Astrocyte of the hippocampus (primary cell): ENCODE measurements at regions not wholly inside any gene's neighbourhood (a gene's known extent, or its start where the extent isn't known, plus 50 kb on each side); places are given as distances from the start of the nearest gene placed in this dataset.
"Not testable (repeated sequence)": the region's sequence is repeated elsewhere in the genome, so short reads cannot be mapped to it uniquely, and the experiment has no call there.

Experiments
- DNase-seq: peaks from one replicate; pipeline ENCODE4 v3.0.0; 2011; ENCODE audit warnings: low read depth, low spot score

DNA sequence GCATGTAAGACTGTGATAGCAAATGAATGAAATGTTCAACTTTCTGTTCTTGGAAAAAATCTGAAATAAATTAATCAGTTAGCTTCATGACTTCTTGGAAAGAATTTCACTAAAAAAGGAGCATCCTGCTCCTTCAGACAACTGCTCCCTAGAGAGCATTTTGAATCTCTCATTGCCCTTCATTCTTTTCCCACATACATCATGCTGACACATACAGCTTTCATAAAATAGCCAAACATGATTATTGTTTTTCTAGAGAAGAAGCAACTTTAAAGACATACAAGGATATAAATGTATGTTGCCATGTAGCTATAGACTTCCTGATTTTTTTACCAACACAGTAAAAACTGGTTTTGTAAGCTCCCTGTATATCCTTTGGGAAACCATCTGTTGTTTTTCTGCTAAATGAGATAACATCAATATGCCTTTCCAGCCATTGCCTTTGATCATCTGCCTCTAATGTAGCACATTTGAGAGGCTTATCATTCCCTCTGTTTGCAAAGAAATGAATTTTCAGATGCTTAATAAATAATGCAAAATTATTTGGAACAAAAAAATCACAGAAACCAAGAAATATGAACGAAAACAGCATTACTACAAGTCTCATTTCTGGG is 248.2 kb upstream of the GPR149 start:
- DNase-seq: no peak

DNA sequence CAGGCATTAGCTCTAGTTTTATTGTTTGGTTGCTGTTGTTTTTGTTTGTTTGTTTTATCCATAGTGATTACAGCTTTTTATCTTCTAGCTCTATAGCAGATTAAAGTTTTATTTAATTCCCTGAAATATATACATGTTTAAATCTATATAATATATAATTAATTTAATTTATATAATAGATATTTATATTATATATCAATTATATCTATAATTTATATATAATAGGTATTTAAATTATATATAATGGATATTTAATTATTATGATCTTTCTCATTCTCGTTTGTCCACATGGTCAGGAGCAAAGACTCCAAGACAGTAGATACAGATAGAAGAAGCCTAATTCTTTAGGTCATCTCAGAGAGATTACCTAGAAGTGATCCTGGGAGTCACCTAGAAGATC is 238.8 kb upstream of the GPR149 start:
- DNase-seq: no peak

GRCh38 chr3:154668187-154668586 is 238.2 kb upstream of the GPR149 start:
- no peak for DNase-seq

DNA sequence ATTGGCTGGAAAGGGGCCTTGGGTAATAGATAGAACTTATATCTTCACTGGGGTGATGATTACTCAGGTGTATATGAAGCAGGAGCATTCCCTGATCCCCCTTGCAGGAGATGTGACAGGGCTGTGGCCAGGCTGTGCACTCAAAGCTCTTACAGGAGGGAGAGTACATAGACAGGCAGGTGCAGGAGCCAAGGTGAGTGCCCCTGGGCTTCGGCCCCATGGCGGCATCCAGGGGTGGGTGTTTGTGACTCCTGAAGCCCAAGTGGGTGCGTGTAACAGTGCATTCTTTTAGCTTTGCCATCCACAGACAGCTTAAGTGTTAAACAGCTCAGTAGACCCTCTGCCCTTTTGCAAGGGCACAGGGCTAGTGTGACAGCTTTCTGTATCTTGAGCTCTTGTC is 236.6 kb upstream of the GPR149 start:
- DNase-seq: no peak

DNA sequence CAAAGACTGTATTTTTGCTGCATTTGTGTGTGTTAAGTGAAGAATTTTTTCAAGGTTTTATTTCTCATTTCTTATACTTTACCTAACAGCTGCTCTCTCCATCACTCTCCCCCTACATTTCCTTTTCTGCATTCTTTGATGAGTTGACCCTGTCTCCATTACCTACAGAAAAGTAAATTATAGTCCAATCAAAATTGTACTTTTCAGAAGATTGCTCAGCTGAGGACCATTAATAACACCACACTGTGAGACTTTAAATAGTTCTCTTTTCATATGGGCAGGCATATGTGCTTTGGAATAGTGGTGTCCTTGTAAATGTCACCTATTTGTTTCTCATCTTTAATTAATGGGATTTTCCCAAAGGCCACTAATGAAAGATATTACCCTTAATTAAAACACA is 234.7 kb upstream of the GPR149 start:
- DNase-seq: no peak

DNA sequence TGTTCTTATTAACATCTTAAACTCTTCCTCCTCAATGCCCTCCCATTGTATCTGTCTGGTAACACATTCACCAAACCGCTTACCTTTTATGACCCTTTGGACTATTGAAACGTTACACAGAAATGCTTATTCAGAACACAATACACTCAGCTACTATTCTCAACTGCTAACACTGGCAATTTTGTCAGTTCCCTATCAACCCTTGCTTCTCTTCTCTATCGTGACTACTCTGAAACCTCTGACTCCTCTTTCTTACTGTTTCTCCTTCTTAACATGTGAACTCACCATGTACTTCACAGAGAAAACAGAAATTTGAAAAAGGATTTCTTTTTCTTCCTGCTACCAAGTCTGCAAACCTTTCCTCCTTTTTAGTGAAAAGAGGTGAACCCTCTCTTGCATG is 232.9 kb upstream of the GPR149 start:
- DNase-seq: no peak

DNA sequence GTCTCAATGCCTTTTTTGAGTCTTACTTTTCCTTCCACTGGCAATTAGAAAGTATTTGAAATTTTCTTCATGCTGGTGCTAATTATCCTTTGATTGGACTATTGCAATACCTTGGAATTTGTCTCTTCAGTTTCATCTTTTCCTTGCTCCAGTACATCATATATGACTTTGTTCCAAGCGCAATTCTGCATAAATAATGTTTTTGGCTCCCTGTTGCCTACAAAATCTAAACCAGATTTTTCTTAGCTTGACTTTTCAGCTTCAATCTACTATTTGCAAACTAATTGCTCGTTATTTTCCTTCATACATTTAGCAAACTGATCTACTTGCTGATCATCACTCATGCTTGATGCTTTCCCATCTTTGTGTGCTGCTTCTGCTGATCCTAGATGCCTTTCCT is 230.8 kb upstream of the GPR149 start:
- DNase-seq: no peak

GRCh38 chr3:154658000-154658399 is 228.0 kb upstream of the GPR149 start:
- no peak for DNase-seq

DNA sequence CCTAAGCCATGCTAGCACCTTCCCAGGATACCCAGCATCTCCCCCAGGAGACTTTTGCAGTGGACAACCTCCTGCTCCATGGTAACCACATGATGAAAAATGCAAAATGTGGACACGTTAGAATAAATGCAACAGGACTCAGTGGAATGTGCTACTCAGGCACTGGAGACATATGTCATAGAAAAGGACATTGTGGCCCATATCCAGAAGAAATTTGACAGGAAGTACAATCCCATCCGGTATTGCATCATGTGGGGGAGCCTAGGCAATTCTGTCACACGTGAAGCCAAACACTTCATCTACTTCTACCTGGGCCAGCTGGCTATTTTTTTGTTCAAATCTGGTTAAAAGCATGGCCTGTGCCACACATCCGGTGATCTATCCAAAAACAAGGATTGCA is 227.2 kb upstream of the GPR149 start:
- no peak for DNase-seq

GRCh38 chr3:154656486-154656885 is 226.5 kb upstream of the GPR149 start:
- no peak for DNase-seq

- no peak for DNase-seq
Measured at GRCh38 chr3:154642145-154642544, 212.2 kb upstream of the GPR149 start.

DNA sequence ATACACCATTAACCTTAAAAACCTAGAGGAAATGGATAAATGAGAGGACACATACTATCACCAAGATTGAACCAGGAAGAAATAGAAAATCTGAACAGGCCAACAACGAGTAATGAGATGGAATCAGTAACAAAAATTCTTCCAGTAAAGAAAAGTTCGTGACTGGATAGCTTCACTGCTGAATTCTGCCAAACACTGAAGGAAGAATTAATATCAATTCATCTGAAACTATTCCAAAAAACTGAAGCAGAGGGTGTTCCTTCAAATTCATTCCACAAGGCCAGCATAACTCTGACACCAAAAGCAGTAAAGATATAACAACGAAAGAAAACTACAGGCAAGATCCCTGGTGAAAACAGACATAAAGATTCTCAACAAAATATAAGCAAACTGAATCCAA is 195.8 kb upstream of the GPR149 start:
- no peak for DNase-seq

DNA sequence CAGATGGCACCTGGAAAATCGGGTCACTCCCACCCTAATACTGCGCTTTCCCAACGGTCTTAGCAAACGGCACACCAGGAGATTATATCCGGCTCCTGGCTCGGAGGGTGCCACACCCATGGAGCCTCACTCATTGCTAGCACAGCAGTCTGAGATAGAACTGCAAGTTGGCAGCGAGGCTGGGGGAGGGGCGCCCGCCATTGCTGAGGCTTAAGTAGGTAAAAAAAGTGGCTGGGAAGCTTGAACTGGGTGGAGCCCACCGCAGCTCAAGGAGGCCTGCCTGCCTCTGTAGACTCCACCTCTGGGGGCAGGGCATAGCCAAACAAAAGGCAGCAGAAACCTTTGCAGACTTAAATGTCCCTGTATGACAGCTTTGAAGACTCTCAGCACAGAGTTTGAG is 189.6 kb upstream of the GPR149 start:
- DNase-seq: not testable (repeated sequence)

DNA sequence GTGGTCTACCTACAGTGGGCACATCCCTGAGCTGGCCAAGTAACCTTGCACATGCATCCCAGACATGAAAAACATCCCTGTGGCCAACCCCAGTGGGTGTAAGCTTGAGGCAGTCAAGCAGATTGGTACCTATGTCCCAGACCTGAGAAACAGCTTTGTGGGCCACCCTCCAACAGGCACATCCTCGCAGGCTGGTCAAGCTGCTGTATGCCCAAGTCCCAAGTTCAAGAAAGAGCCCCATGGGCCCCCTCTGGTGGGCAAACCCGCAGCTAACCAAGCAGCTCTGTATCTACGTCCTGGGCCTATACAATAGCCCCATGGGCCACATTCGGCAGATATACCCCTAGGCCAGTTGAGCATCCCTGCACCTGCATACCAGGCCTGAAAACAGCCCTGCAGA is 186.3 kb upstream of the GPR149 start:
- no peak for DNase-seq

- DNase-seq: no peak
Measured at GRCh38 chr3:154615471-154615870, 185.5 kb upstream of the GPR149 start.

GRCh38 chr3:154614601-154615000 is 184.6 kb upstream of the GPR149 start:
- no peak for DNase-seq

- DNase-seq: no peak
Measured at GRCh38 chr3:154614078-154614477, 184.1 kb upstream of the GPR149 start.

- no peak for DNase-seq
Measured at GRCh38 chr3:154602241-154602640, 172.3 kb upstream of the GPR149 start.

- DNase-seq: no peak
Measured at GRCh38 chr3:154598166-154598565, 168.2 kb upstream of the GPR149 start.

DNA sequence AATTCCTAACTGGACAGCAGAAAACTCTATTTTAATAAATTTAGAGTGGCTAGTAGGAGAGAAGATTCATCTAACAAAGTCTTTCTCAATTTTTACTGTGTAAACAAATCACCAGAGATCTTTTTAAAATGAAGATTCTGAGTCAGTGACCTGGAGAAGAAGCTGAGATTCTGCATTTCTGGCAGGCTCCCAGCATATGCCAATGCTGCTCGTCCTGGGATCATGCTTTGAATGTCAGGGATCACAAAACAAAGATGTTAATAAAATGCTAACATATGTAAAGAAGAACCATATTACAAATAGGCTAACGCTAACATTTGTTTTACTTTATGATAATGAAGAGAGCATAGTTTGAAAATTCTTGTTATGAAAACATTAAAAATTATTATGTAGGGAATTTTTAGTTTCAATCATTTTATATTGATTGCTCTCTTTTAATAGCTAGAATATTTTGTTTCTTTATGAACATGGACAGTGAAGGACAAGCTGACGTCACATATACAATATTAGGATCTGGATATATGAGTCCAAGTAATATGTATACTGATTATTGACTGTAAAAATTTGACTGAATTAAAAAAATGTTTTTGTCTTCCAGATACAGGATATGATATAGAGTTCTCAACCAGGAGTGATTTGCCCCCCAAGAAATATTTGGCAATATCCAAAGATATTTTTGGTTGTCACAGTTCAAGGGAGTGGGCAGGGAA is 160.8 kb upstream of the GPR149 start:
- DNase-seq: no peak

DNA sequence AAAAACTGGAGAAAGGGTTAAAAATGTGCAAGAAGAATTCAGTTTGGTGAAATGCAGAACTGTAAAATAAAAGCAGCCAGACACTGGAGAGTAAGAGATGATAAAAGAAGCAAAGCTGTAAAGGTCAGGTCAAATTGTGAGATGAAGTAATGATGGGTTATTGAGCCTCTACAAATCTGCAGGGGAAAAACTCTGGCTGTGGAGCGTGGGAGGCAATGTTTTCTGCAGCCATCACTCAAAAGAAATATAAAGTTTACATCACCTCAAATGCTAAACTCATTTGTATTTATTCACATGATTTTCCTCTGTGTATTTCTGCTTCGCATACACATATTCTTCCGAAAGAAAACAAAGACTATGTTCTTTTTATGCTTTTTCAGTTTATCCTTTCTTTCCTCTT is 158.8 kb upstream of the GPR149 start:
- no peak for DNase-seq

DNA sequence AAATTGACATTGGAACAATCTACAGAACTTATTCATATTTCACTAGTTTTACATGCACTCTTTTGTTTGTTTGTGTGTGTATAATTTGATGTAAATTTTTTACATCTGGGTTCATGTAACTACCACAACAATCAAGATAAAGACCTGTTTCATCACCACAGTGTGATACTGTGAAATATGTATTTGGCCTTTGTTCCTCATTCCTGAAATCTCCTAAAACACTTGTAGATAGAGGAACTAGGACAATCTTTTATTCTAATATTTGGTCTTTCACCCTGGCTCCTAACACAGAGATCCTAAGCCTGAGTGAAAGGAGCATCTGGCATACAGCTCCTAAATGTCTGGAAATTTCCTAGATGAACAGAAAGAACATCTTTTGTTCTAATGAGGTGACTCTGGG is 155.0 kb upstream of the GPR149 start:
- no peak for DNase-seq

- DNase-seq: no peak
Measured at GRCh38 chr3:154584041-154584440, 154.1 kb upstream of the GPR149 start.
